Globus pallidus (tissue), 1 donor: ENCODE measurements at regions not wholly inside any gene's neighbourhood (a gene's known extent, or its start where the extent isn't known, plus 50 kb on each side); places are given as distances from the start of the nearest gene placed in this dataset.

Experiments used
- DNase-seq: peaks from one replicate; pipeline ENCODE4 v3.0.0-alpha.2; 2015; ENCODE audit warnings: low spot score

GRCh38 chr5:2184563-2185540 is 302.1 kb upstream of the IRX4 start:
- DNase-seq, result no peak

GRCh38 chr5:2184026-2184366 is 301.3 kb upstream of the IRX4 start:
- no peak for DNase-seq

DNA sequence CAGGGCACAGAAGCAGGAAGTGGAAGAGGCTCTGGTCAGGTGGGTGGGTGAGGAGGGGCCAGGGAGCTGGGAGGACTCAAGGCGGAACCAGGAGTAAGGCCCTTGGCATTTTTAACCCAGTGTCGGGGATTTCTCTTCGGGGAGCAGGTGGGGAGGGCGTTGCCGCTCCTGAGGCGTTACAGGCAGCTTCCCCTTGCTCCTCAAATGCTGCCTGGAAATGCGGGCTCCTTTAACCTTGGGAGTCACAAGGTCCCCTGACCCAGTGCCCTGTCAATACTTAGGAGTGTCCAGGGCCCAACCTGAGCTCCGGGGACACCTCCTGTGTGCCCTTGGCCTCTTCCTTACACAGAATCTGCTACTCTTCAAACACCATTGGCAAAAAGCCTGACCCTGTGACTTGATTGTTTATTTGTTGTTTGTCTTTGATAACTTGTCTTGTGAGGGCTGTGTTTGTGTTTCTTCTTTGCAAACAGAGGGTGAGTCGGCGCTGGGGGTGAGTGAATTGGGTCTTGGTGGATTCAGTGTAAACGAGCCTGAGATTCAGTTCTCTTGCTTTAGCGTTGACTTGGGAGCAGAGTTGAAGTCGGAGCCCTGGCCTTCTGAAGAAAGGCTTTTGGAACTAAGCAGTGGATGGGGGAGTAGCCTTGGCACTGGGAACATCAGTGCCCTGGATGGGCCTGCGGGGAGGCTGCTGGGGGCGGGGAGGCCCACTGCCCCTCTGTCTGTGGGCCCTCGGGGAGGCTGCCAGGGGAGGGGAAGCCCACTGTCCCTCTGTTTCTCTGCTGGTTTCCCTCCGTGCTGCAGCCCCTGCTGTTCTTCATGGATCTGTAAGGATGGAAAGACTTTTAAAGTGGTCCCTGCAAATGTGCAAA is 300.7 kb upstream of the IRX4 start:
- no peak for DNase-seq

DNA sequence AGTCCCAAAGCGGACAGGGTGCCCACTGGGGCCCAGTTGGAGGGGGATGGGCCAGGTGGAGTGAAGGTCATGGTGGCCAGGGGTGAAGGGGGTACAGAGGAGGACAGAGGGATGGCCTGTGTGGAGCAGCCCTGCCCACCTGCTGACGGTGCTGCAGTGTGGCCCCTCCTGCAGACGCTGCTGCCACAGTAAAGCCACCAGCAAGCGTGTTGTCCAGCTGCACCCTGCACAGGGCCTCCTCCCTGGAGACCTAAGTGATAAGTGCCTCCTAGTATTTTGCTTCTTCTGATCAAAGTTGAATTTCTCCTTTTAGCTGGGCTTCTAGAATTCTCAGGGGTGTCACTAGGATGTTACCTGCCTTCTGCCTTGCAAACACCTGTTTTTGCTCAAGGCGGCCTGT is 299.3 kb upstream of the IRX4 start:
- no peak for DNase-seq

- DNase-seq, result no peak
These were observed 298.8 kb upstream of the IRX4 start for GRCh38 chr5:2181557-2181956.

GRCh38 chr5:2181149-2181548 is 298.4 kb upstream of the IRX4 start:
- no peak for DNase-seq

DNA sequence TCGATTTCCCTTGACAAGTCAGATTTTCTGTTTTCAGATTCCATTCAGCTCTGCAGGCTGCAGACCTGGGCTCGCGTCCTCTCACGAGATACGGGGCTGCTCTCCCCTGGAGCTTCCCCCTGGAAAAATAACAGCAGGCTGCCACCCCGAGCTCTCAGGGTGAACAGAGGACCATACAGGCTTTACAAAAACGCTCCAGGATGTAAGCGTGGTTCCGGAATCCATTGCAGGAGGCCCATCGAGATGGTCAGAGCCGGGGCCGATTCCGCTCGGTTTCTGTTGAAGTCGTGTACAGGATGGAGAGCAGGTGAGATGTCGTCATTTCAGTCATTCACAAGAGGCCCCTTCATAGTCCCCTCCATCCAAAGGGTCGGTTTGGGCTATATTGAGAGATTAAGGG is 297.7 kb upstream of the IRX4 start:
- DNase-seq, result no peak

DNA sequence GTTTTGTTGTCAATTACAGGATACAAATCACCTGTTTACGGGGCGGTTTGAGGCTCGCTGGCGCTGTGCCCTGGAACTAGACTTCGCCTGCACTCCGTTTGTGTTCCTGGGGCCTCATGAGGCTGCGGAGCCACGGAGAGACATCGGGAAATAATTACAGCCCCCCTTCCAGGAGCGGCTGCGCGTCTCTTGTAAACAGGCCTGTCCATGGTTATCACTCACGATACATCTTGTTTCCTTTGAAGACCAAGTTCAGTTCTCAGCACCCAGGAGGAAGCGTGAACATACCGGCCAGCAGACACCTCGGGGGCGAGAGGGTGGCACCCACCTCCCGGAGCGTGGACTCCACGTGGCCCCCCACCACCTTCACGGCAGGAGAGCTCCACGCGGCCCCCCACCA is 297.1 kb upstream of the IRX4 start:
- no peak for DNase-seq

GRCh38 chr5:2178528-2178927 is 295.8 kb upstream of the IRX4 start:
- no peak for DNase-seq

- no peak for DNase-seq
These were observed 295.3 kb upstream of the IRX4 start for GRCh38 chr5:2178071-2178477.

DNA sequence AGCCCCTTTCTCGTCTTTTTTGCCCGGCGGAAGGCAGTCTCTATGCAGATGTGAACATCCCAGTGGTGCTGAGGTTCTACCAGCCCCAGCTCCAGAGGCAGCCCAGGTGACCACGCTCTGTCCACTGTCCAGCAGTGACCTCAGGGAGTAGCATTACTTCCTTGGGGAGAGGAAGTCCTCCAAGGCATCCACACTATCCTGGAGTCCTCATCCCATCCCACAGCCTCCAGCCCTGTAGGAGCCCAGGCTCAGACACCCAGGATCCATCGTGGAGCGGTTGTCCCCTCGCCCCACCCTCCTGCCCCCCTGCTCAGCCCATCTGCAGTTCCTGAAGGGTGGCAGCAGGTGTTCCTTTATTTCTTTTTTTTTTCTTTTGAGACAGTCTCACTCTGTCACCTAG is 294.5 kb upstream of the IRX4 start:
- DNase-seq, result no peak

DNA sequence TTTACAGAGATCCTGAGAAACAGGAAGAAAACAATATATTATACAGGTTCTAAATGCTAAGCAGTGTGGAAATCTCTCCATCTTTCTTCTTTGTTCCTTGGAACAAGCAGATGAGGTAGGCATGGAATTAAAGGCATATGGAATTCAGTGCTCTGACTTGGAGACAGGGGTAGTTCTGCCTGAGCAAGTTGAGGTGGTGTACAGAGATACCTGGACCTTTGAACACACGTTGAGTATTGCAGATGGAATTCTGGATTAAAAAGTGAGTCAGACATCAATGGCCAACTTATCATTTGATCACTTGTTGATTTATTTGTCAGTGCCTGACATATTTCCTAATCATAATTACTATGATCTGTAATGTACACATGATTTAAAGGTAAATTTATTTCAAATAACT is 293.9 kb upstream of the IRX4 start:
- DNase-seq, result no peak

GRCh38 chr5:2175842-2176404 is 293.2 kb upstream of the IRX4 start:
- no peak for DNase-seq

DNA sequence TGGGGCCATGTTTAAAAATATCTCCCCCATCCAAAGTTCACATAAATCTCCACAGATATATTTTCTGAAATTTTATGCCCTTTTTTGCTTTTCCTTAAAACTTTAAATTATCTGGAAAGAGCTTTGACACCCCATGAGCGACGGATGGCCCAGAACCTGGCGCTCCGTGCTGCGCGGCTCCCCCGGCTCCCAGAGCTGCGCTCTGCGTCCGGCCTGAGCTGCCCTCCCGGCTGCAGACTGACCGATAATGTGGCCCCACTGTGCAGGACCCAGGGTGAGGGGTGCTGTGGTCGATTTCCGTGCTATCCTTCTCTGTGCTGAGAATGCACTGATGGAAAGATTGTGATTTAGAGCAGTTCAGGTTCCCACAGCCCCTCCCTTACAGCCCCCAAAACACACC is 292.3 kb upstream of the IRX4 start:
- no peak for DNase-seq

DNA sequence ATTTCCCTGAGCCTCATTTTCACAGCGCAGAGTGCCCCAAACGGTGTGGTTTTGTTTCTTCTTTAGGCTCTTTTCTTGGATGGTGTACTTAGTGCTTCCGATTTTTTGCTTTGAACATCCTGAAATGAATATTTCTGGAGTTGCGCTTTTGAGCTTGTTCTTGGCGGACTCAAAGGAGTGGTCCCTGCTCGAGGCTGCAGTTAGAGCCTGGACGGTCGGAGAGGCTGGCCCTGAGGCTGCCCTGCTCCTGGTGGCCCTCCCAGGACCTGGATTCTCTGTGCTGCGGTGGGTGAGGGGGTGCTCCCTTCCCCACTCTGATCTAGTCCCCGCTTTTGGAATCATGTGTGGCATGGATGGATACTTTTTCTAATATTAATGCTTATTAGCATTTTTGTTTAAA is 291.8 kb upstream of the IRX4 start:
- no peak for DNase-seq

DNA sequence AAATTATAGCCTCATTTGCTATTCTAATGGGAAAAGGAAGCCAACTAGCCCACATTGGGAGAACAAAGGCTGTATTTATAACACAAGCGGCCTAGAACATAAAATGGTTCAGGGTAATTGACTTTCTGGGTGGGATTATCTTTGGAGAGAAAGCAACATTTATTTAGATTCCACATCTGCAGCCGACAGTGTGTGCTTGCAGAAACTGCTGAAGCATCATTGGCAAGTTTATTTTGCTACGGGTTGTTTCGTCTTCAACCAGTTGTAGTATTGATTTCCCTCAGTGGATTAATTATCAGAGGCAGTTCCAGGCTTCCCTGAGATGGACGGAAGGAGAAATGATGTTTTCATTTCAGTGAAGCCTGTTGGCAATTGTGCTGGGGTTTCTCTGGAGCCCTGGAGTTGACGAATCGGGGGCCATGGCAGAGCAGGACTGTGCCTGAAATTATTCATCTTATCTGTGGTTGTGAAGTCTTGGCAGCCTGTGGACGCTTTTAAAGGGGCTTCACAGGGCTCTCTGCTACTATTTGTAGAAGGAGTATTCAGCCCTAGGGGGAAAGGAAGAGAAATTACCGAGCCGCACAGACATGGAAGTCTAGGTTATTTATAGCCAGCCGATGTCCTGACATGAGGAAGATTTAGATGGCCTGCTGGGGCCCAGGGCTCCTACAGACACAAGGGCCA is 290.6 kb upstream of the IRX4 start:
- no peak for DNase-seq

GRCh38 chr5:2172471-2172870 is 289.7 kb upstream of the IRX4 start:
- no peak for DNase-seq

GRCh38 chr5:2170761-2171160 is 288.0 kb upstream of the IRX4 start:
- no peak for DNase-seq

DNA sequence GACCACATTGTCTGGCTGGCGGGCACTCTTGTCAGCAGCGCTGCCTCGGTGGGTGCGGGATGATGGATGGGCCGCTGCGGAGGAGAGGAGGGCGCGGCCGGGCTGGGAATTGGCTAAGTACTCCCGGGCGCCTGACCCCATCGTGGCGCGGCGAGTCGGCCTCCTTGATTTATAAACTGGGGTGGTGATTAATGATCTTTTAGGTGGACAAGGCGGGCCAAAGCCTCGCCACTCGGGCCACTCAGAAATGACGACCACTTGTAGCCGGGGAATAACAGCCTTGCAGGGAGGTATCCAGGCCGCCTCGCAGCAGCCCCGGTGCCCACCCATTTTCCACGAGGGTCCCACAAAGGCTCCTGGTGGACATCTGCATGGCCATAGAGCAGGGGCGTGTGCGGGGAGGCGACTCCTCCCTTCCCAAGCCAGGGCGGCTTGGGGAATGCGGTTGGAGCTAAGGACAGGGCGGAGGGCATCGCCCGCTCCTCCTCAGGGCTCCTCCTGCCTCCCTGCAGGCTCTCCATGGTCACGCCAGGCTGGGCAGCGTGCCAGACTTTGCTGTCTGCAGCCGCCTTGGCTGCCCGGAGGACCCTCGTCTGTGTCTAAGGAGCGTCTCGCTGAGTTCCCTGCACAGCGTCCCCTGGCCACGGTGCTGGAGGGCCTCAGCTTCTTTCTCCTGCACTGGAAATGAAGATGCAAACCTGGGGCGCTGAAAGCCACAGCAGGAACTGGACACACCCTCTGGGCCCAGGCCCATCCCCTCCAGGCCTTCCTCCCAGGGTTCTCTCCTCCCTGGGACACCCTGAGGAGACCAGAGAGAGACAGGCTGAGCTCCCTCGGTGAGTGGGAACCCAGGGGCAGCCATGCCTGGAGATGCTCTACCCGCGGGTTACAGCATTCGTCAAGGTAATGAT is 287.4 kb upstream of the IRX4 start:
- DNase-seq, result no peak

- no peak for DNase-seq
These were observed 286.7 kb upstream of the IRX4 start for GRCh38 chr5:2169430-2169808.
